Left colon (tissue), 2 donors: ENCODE measurements at regions not wholly inside any gene's neighbourhood (a gene's known extent, or its start where the extent isn't known, plus 50 kb on each side); places are given as distances from the start of the nearest gene placed in this dataset.

Experiments used
- ATAC-seq: fragments of 200-7000 bp; cut with Tn5 transposase; one replicate; pipeline ENCODE4 v1.9.1; 2020; ENCODE audit warnings: mild to moderate bottlenecking, moderate library complexity
- DNase-seq, 2 donors: peaks; one replicate each; pipeline ENCODE4 v3.0.0-alpha.2; 2020
- intact Hi-C, 2 donors: fragments of 100-400 bp; cut with DNase I in 1 of 2; cut with micrococcal nuclease in 1 of 2; formaldehyde crosslinking; loops; one replicate each; pipeline versions ENCODE4 v1.11.2 to v1.14.0; 2022; cut with DNase I, micrococcal nuclease
- donor health status: DM: no; HTN: no; CAD: no.
- donor health status: DM: yes; HTN: yes; CAD: no.

DNA sequence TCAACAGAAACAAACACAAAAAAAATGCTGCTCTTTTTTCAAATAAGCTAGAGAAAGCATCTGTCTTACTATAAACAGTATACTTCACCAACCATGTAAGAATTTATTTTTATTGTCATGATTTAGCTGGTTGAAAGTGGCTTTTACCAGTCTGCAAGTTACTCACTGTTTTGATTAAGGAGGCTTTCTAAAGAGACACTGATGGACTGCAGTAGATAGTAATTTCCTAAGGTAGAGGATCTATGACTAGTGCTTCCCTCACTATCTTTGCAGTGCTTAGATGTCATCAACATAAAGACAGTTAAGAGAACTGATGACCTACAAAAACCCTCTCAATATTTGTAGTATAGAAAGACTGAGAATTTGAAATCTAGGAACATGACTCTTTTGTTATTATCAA, 846.2 kb upstream of the AGA start:
- ATAC-seq (no peak), DNase-seq (no peak)
- intact Hi-C loops: no loop called here

DNA sequence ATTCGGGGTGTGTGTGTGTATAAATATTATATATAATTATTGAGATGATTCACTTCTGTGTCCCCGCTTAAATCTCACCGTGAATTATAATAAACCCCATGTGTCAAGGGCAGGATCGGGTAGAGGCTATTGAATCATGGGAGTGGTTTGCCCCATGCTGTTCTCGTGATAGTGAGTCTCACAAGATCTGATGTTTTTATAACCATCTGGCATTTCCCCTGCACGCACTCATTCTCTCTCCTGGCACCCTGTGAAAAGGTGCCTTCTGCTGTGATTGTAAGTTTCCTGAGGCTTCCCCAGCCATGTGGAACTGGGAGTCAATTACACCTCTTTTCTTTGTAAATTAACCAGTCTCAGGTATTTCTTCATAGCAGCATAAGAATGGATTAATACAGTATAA, 851.4 kb upstream of the AGA start:
- intact Hi-C loops: no loop called here
- ATAC-seq: no peak

DNA sequence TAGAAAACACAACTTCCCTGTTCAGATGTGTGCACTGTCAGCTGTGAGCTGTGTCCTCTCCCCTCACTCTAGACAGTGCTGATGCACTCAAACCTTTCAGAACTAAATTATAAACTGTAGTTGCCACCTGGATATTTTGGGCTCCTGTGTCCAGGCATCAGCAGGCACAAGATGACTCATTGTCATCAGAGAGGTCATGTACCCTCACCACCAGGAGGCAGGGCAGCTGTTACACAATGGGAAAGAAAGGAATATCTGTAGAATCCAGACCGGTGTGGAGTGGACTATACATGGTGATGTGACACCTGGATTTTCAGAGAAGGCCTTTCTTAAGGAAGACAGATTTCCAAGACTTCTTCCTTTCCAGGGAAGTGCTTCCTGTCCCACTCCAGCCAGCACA, 854.4 kb upstream of the AGA start:
- no peak for ATAC-seq
- DNase-seq: no peak
- intact Hi-C loops: no loop called here

More for the DNA sequence above, 851.4 kb upstream of the AGA start:
- no peak for DNase-seq

DNA sequence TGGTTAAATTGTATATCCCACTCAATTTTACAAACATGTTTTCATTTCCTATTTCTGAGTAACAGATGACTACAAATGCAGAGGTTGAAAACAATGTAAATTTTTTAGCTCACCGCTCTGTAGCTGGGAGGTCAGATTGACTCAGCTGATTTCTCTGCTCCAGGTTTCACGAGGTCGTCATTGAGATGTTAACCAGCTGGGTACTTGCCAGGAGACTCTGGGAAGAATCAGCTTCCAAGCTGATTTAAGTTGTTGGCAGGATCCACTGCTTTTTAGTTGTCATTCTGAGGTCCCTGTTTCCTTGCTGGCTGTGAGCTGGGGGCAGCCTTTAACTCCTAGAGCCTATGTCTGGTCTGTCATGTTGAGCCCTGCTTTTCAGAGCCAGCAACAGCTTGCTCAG, 864.3 kb upstream of the AGA start:
- no peak for DNase-seq
- ATAC-seq: no peak
- intact Hi-C loops: no loop called here

DNA sequence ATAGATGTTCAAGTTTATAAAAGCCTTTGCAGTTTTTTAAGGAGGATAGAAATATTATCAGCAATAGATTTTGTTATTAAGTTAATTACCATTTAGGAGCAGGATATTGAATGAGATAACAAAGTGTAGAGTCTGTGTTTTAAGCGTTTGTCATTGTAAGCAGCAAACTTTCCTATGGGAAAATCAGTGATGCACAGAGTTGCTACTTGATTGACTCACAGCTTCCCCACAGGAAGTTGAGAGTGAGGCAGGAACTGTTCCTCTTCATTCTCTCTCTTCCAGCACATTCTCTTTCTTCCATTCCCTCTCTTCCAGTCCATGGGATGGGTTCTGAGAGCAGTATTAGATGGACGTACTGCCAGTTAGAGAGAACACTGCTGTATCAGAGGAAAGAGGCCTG, 867.7 kb upstream of the AGA start:
- no peak for ATAC-seq
- DNase-seq: no peak
- intact Hi-C loops: no loop called here

DNA sequence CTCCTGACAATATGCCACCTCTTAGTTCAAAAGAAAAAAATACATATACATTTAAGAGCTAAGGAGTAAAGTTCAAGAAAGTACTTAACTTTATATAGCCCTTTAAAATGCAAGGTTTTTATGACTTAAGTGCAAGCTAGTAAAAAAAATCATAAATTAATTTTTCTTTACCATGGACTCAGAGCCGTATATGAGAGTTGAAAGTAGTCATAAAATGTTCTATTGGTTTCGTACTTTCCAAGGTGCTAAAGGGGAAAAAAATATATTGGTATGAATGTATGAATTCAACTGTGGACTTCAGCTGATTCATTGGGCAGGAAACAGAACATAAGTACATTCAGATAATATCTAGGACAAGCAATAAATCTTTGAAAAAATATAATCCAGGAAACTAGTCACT, 869.8 kb upstream of the AGA start:
- no peak for DNase-seq
- ATAC-seq: peak; percentile 88
- intact Hi-C loops: no loop called here

DNA sequence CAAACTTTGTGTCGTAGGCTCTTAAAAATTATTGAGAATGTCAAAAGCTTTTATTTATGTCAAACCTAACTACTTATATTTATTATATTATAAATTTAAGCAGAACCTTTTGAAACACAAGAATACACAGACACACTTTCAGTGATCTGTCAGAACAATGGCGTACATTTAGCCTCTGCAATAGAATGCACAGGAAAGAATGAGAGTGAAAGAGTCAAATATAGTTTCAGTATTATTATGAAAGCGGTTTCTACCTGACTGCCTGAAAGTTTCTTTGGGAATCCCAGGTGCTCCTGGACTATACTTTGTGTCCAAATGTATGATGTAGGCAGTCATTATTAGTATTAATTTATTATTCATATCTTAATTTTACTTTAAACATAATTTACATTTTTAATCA, 872.0 kb upstream of the AGA start:
- no peak for ATAC-seq
- intact Hi-C loops: no loop called here
- no peak for DNase-seq

DNA sequence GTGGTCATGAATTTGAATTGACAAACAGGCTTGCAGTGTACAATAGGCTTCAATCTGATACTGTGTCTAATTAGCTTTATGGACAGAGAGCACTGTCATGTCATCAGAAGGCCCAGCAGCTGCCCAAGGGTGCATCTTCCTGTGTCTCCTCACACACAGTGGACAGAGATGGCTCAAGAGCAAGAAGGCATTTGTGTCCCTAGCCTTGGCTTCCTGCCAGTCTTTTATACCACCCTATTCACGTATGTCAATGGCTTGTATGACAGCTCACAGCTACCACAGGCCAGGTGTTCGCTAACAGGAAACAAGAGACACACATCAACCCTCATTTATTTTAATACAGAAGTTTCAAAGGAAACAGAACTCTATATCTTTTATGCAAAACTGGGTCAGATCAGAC, 874.0 kb upstream of the AGA start:
- ATAC-seq: peak; percentile 81
- peak; percentile 37 to 43 for DNase-seq
- intact Hi-C loops: no loop called here

DNA sequence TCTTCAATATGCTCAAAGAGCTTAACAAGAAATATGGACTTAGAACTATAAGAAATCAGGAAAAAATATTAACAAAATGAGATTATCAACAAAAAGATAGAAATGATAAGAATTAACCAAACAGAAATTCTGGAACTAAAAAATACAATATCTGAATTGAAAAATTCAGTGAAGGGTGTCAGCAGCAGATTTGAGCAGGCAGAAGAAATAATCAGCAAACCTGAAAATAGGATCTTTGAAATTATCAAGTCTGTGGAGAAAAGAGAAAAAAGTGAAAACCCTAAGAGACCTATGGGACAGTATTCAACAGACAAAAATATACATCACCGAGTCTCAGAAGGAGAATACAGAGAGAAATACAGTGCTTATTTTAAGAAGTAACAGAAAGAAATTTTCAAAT, 877.8 kb upstream of the AGA start:
- ATAC-seq: no peak
- no peak for DNase-seq
- intact Hi-C loops: no loop called here

DNA sequence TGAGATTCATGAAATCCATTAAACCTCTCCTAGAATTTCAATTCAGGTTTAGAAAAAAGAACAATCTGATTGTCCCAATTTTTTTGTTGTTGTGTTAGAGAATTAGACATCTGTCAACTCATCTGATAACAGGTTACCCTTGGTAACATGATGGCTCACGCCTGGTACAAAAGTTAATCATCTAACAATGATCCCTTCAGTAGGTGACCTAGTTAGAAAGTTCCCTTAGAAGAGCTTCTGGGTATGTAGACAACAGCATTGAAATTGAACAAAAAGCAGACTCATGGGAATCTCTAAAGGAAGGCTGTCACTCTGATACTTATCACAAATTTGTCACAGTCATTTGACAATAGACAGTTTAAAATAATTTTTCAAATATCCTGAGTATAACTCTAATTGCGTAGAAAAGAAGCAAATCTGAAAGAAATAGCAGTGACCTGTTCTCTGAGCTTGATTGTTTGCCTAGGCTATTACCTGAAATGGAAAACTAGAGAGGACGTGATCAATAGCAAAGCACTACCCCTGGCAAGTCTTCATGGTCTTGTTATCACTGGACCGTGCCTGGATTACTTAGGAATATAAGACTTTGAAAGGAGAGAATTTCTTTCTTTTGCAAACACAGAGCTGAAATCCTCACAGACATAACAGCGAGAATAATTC, 880.4 kb upstream of the AGA start:
- intact Hi-C loops: no loop called here
- ATAC-seq: no peak
- no peak for DNase-seq

DNA sequence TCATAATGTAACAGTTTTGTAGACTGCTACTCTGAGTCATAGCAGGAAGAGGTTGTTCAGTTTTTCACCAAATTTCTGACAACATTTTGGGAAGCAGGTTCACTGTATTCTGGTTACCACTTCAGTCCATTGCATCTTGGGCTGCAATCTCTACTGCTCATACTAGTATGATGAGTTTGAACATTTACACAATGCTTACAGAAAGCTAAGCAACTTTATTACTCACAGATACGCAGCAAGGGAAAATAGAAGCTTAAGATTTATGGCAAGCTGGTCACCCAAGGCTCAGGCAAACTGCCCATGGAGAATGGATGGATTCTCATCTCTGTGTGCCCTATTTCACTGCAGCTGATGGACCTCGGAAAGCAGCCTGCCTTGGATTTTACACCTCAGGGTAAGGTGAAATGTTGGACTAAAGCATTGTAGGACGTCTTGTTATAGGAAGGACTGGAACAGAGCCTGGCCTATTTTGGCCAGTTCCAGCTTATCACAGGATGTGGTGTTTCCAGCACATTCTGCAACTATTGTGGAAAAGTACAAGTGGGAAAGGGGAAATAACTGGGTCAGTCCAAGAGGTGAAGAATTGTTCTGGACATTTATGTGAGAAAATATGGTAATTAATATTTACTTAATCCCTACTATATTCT, 887.1 kb upstream of the AGA start:
- intact Hi-C loops: no loop called here
- DNase-seq (no peak), ATAC-seq (no peak)

DNA sequence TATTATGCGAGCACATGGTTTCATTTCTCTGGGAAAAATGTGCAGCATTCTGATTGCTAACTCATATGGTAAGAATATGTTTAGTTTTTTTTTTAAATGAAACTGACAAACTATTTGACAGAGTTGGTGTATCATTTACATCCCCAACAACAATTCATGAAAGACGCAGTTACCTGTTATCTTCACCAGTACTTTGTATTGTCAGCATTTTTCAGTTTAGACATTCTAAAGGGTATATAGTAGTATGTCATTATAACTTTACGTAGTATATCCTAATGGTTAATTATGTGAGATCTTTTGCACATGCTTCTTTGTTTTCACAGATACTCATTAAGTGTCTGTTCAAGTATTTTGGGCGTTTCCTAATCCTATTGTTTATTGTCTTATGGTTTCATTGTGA, 891.1 kb upstream of the AGA start:
- no peak for DNase-seq
- intact Hi-C loops: no loop called here
- no peak for ATAC-seq

DNA sequence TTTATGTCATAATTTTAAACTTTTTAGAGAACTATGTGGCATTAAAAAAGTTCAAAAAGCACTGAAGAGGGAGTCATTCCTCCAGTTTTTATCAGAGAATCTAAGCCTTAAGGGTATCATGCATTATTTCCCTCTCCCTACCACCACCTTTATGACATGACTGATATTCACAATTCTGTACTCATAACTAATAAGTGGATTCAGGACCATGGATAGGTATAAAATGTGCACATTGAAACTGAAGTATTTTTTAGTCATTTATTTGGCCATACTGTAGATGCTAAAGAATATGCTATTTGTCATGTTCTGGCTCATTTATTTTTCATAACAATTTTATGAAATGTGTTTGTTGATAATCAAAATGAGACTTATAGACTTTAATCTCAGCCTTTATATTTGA, 897.5 kb upstream of the AGA start:
- DNase-seq: no peak
- intact Hi-C loops: no loop called here
- ATAC-seq: no peak

DNA sequence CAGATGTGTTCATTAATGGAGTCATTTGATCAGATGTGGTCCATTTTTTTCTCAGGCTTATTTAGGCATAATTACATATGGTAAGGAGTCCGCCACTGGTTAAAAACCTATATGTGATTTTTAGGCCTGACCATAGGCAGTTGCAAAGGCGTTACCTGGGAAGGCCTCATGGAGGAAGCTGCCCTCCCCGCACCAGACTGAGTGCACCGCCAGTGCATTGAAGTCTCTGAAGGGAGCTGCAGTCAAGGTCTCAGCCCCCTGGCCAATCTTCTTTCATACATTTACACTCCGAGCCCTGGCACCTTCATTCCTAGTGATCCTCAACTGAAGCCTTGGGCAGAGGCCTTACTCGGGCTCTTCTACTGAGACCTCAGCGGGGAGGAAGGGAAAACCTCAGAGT, 898.2 kb upstream of the AGA start:
- intact Hi-C loops: no loop called here
- ATAC-seq (no peak), DNase-seq (no peak)

DNA sequence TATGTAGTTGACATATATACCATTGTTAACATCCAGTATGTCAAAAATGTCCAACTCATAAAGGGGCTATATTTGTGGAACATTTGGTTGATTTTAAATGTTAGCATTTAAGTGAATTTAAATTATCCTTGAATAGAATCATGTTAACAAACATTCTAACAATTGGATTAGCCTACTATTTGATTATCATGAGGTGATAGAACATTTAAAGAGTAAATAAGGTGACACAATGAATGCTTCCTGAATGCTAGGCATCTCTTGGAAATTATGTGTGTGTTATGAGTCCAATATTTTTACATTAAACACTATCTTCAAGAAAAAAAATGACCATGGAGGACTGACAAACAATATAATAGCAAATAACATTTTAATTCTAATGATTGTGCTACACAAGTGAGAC, 901.9 kb upstream of the AGA start:
- intact Hi-C loops: no loop called here
- ATAC-seq (no peak), DNase-seq (no peak)

DNA sequence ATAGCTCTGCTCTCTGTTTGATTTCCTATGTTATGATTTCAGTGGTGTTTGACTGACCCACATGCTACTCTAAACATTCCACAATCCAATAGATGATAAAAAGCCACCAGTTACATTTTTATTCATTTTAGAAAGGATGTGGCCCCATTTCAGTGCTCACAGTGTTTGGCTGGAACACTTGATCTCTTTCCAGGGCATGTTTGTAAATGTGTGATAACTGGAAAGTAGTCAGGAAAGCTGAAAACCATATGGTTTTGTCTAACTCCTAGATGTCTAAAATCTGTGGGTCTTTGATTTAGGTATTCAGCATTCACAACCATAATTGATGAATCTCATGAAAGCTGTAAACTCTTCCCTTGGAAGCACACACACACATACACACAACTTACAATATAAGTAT, 904.9 kb upstream of the AGA start:
- DNase-seq: no peak
- ATAC-seq: no peak
- intact Hi-C loops: no loop called here

DNA sequence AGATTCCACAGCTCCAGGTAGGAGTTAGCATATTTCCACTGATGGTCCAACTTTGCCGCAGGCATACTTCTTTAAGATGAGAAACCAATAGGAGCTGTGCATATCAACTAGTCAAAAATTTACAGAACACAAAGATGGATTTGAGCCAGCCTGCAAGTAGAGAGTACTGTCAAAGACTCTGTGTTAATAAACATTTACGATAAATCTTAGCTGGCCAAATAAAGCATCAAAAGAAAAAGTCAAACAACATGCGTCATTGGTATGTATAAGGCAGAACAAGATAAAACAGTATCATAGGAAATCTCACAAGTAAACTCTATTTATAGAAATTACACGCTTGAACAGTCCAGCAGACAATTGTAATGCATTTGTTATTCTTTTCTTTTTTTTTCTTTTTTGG, 907.4 kb upstream of the AGA start:
- no peak for DNase-seq
- no peak for ATAC-seq
- intact Hi-C loops: no loop called here

DNA sequence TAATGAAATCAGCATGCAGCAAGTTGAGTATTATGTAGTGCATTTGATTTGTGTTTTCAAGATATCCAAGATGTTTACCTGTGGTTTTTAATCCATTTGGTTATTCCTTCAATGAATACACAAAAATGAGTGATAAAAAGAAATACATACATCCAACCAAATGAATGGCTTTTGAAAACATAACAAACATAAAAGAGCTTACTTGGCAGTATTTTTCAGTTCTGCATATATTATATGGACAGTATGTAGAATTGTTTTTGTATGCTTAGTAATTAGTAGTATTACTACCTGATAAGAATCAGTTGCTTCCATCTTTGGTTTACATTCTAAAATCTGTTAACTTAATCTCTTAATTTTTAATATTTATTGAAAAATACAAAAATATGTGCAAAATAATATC, 908.9 kb upstream of the AGA start:
- no peak for ATAC-seq
- intact Hi-C loops: no loop called here
- DNase-seq: no peak

DNA sequence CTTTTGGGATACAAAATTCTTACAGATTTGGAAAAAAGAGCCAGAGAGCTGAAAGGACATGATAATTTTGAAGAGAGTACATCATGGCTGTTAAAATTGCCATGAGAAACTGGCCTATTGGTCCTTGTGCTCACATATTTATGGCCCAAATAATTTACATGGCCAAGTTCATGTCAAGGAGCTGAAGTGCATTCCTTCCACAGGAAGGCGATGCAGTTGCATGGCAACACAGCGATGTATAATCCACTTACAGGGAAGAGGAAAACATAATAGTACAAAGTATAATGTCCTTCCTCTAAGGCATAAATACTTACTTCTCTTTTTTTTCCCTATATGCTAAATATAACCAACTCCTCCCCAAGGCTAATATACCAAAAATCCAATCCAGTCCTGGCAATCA, 914.5 kb upstream of the AGA start:
- no peak for DNase-seq
- intact Hi-C loops: no loop called here
- no peak for ATAC-seq

DNA sequence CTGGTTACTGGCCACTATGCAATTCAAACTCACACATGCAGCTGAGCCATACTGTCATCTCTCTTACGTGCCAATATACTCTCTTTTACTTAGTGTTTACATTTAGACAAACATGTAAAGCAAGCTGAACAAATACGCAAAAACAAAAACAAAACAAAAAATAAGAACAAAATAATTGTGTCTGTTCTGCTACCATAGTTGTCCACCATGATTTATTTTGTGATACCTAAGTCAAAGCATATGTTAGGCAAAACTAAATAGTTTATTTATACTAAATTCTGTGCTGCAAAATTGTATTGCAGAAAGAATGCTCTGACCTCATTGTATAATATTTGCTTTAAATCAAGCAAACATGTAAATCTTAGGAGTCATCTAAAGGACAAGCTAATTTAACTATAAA, 943.2 kb upstream of the AGA start:
- intact Hi-C loops: no loop called here
- DNase-seq (no peak), ATAC-seq (no peak)

DNA sequence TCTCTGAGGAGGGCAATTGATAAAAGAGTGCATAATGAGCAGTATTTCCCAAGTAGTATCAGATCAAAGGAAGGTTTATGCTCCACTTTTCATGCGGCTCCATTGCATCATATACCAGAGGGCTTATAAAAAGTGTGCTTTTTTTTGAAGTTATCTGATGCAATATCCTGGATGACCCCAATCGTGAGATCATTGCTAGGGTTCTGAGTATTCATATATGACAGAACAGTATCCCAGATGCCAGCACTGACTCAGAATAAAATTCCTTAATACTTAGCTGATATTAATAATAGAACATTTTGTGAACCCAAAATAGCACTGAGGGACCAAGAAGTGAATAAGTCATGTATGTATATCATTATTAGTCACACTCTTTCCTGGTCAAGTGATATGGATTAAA, 945.5 kb upstream of the AGA start:
- no peak for ATAC-seq
- DNase-seq: no peak
- intact Hi-C loops: no loop called here
